Psoas muscle (tissue), 7 donors: ENCODE measurements at regions not wholly inside any gene's neighbourhood (a gene's known extent, or its start where the extent isn't known, plus 50 kb on each side); places are given as distances from the start of the nearest gene placed in this dataset.

Experiments used
- ATAC-seq, 4 donors: fragments of 200-7000 bp; cut with Tn5 transposase; one replicate each; pipeline ENCODE4 v1.9.1; 2020; ENCODE audit warnings: moderate library complexity in 3 of 4, mild to moderate bottlenecking in 2 of 4
- DNase-seq, 2 donors: peaks; one replicate each; pipeline ENCODE4 v3.0.0-alpha.2; 2020
- H3K27ac ChIP-seq: fragments of 200-600 bp; one replicate; pipeline ENCODE4 v1.8.0; 2022
- H3K27me3 ChIP-seq, 3 donors: fragments of 200-600 bp in 1 of 3; one replicate each; pipeline versions ENCODE4 v1.6.1 to v1.8.0; 2013 to 2022; ENCODE audit warnings: low read length in 2 of 3, mild to moderate bottlenecking in 2 of 3, moderate library complexity in 1 of 3; ENCODE audit not compliant: insufficient read depth in 3 of 3
- H3K36me3 ChIP-seq, 2 donors: fragments of 200-600 bp in 1 of 2; one replicate each; pipeline versions ENCODE4 v1.6.1 to v1.8.0; 2013 to 2022; ENCODE audit warnings: low read depth in 1 of 2, mild to moderate bottlenecking in 1 of 2, moderate library complexity in 1 of 2; ENCODE audit not compliant: insufficient read depth in 1 of 2
- H3K4me1 ChIP-seq: fragments of 200-600 bp; one replicate; pipeline ENCODE4 v1.8.0; 2022
- H3K4me3 ChIP-seq: fragments of 200-600 bp; one replicate; pipeline ENCODE4 v1.8.0; 2022; ENCODE audit warnings: mild to moderate bottlenecking
- H3K9me3 ChIP-seq: fragments of 200-600 bp; one replicate; pipeline ENCODE4 v1.8.0; 2022
- CTCF ChIP-seq: fragments of 200-600 bp; IDR thresholded peaks from one replicate; pipeline ENCODE4 v1.8.0; 2022; ENCODE audit warnings: antibody characterized with exemption
- WGBS, 3 donors: extraction: QIAGEN DNeasy Blood & Tissue Kit; methylation state at CpG; one replicate each; pipeline versions ENCODE4 v1.1.6 to v1.1.7; 2013; 5-methylcytosine and 5-hydroxymethylcytosine counted together
- intact Hi-C, 2 donors: fragments of 100-400 bp; cut with DNase I; formaldehyde crosslinking; loops; one replicate each; pipeline versions ENCODE4 v1.11.0 to v1.14.2; 2022
- donor health status: healthy with polysubstance abuse.
- donor health status: DM: no; HTN: no; CAD: no; lungs with moderate emphysema.
- donor health status: Bipolar disorder and iron deficiency.
- donor health status: healthy.
- donor health status: DM: yes; HTN: yes; CAD: no.
- donor health status: DM: no; HTN: no; CAD: no.
- donor health status: DM: yes; HTN: yes; CAD: no.

- no peak for TF ChIP-seq CTCF
- WGBS, 3 donors, result 63 to 76% (median 67%) methylated on average over 6 of the region's 6 CpGs
- intact Hi-C loops, result no loop called here
- H3K4me1 ChIP-seq, result peaks cover 30% of the 10 kb centered on the region
- H3K36me3 ChIP-seq, result no peaks in the 10 kb centered on the region
- ATAC-seq (peak in 2 of 4 donors; percentile 17 to 29), DNase-seq (no peak)
- no peak overlapping the region for H3K4me3 ChIP-seq
- peak overlapping the region; percentile 54 for H3K27ac ChIP-seq
- H3K27me3 ChIP-seq, result no peaks in the 10 kb centered on the region
- no peaks in the 10 kb centered on the region for H3K9me3 ChIP-seq
Measured at GRCh38 chr1:96544051-96544830, 177.3 kb upstream of the PTBP2 start.

GRCh38 chr1:96544831-96545221, 176.8 kb upstream of the PTBP2 start:
- DNase-seq (no peak), ATAC-seq (peak in 1 of 4 donors; percentile 28)
- H3K4me3 ChIP-seq, result no peak overlapping the region
- intact Hi-C loops, result no loop called here
- 96 to 98% (median 97%) methylated on average over 1 of the region's 1 CpG for WGBS, 3 donors
- H3K4me1 ChIP-seq, result peaks cover 25% of the 10 kb centered on the region
- H3K27me3 ChIP-seq, result no peaks in the 10 kb centered on the region
- no peak for TF ChIP-seq CTCF
- peak overlapping the region; percentile 54 for H3K27ac ChIP-seq
- H3K36me3 ChIP-seq, result no peaks in the 10 kb centered on the region
- H3K9me3 ChIP-seq, result no peaks in the 10 kb centered on the region

GRCh38 chr1:96545935-96546656, 175.5 kb upstream of the PTBP2 start:
- DNase-seq, result no peak
- intact Hi-C loops, result no loop called here
- 37 to 64% (median 45%) methylated on average over 4 of the region's 4 CpGs for WGBS, 3 donors
- ATAC-seq, result peak in 3 of 4 donors; percentile 61 to 95 (median 78)
- Histone ChIP-seq H3K9me3 (no peaks in the 10 kb centered on the region), H3K27me3 (no peaks in the 10 kb centered on the region), H3K36me3 (no peaks in the 10 kb centered on the region), H3K4me3 (no peak overlapping the region), H3K27ac (peak overlapping the region; percentile 54), H3K4me1 (peaks cover 24% of the 10 kb centered on the region)
- TF ChIP-seq CTCF, result no peak

GRCh38 chr1:96550061-96550460, 171.5 kb upstream of the PTBP2 start:
- H3K4me3 ChIP-seq, result no peak overlapping the region
- H3K4me1 ChIP-seq, result peaks cover 13% of the 10 kb centered on the region
- H3K9me3 ChIP-seq, result no peaks in the 10 kb centered on the region
- H3K36me3 ChIP-seq, result no peaks in the 10 kb centered on the region
- H3K27ac ChIP-seq, result no peak overlapping the region
- ATAC-seq (no peak), DNase-seq (no peak)
- intact Hi-C loops, result no loop called here
- no peak for TF ChIP-seq CTCF
- H3K27me3 ChIP-seq, result no peaks in the 10 kb centered on the region
